Stimulated activated CD8-positive, alpha-beta memory T cell treated with anti-CD3 and anti-CD28 coated beads, Interleukin-2, amount 100 ng/mL, for 1 hour (primary cell): ENCODE measurements at regions not wholly inside any gene's neighbourhood (a gene's known extent, or its start where the extent isn't known, plus 50 kb on each side); places are given as distances from the start of the nearest gene placed in this dataset.

ENCODE experiments used
- DNase-seq, 2 donors: peaks; one replicate each; pipeline ENCODE4 v3.0.0-alpha.2; 2020; ENCODE audit warnings: low read depth in 2 of 2

GRCh38 chr13:107392205-107392604, 823.1 kb downstream of the LIG4 start:
- no peak for DNase-seq

GRCh38 chr13:107387525-107387924, 819.6 kb upstream of the ARGLU1 start:
- no peak for DNase-seq

GRCh38 chr13:107379407-107380155, 811.6 kb upstream of the ARGLU1 start:
- DNase-seq = no peak

- DNase-seq = no peak
These were observed 808.6 kb upstream of the ARGLU1 start for GRCh38 chr13:107376341-107377125.

GRCh38 chr13:107375701-107376340, 807.9 kb upstream of the ARGLU1 start:
- no peak for DNase-seq

- no peak for DNase-seq
These were observed 806.1 kb upstream of the ARGLU1 start for GRCh38 chr13:107374038-107374437.

- DNase-seq = no peak
These were observed 805.6 kb upstream of the ARGLU1 start for GRCh38 chr13:107373551-107373950.

- DNase-seq = no peak
These were observed 802.3 kb upstream of the ARGLU1 start for GRCh38 chr13:107370015-107370785.

GRCh38 chr13:107367258-107367657, 799.3 kb upstream of the ARGLU1 start:
- no peak for DNase-seq

GRCh38 chr13:107365466-107366215, 797.7 kb upstream of the ARGLU1 start:
- no peak for DNase-seq

- no peak for DNase-seq
These were observed 796.7 kb upstream of the ARGLU1 start for GRCh38 chr13:107364658-107365057.

GRCh38 chr13:107361666-107362065, 793.7 kb upstream of the ARGLU1 start:
- DNase-seq = no peak

- no peak for DNase-seq
These were observed 792.1 kb upstream of the ARGLU1 start for GRCh38 chr13:107360010-107360409.

- no peak for DNase-seq
These were observed 790.9 kb upstream of the ARGLU1 start for GRCh38 chr13:107358866-107359265.

GRCh38 chr13:107351305-107351704, 783.4 kb upstream of the ARGLU1 start:
- DNase-seq = no peak

GRCh38 chr13:107348925-107349324, 781.0 kb upstream of the ARGLU1 start:
- no peak for DNase-seq

GRCh38 chr13:107348471-107348870, 780.5 kb upstream of the ARGLU1 start:
- no peak for DNase-seq

GRCh38 chr13:107347641-107348369, 779.9 kb upstream of the ARGLU1 start:
- no peak for DNase-seq

GRCh38 chr13:107342747-107343146, 774.8 kb upstream of the ARGLU1 start:
- no peak for DNase-seq

- DNase-seq = no peak
These were observed 771.3 kb upstream of the ARGLU1 start for GRCh38 chr13:107339209-107339608.
